ENCODE measurements at regions not wholly inside any gene's neighbourhood (a gene's known extent, or its start where the extent isn't known, plus 50 kb on each side); places are given as distances from the start of the nearest gene placed in this dataset.

DNA sequence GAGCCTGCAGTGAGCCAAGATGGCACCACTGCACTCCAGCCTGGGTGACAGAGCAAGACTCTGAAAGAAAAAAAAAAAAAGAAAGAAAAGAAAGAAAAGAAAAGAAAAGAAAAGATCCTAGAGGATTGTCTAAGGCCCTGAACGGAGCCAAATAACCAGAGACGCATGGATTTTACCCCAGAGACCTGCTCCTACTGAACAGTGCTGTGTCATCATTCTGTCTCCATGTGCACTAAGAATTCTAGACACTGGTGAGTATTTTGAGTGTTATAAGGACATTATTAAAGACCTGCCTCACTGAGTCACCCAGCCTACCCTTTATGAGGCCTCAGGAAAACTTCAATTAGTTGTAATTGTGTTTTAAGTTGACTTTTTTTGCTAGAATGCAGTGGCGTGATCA, 61.9 kb upstream of the RIOK3 start:
- DNase-seq, result no peak

DNA sequence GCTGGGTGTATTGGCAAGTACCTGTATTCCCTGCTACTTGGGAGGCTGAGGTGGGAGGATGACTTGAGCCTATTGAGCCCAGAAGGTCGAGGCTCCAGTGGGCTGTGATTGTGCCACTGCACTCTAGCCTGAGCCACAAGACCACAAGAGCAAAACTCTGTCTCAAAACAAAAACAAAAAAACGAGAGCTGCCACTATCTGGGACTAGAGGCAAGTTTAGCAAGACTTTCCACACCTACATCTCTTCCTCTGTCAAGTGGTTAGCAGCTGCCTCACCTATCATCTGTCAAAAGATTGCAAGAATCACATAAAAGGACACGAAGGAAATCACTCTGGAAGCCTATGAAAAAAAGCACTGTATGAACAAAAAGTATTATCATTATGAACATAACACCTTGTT, 55.2 kb upstream of the RIOK3 start:
- DNase-seq, result peak; percentile 4

DNA sequence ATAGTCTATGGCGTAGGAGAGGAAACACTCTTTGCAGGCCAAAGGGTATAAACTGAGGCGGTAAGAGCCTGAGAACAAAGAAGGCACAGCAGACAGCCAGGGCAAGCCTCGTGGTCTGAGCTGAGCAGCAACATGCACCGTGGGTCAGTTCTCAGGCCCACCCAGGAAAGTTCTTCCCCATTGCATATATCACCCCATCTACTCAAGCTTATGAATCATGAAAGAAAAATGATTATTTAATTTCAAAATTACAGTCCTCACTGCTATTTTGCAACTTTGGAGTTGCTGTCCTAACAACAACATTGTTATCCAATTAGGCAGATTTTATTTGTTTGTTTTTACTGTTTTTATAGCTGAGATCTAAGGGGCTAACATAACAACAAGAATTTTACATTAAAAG, 54.7 kb upstream of the RIOK3 start:
- DNase-seq, result no peak

DNA sequence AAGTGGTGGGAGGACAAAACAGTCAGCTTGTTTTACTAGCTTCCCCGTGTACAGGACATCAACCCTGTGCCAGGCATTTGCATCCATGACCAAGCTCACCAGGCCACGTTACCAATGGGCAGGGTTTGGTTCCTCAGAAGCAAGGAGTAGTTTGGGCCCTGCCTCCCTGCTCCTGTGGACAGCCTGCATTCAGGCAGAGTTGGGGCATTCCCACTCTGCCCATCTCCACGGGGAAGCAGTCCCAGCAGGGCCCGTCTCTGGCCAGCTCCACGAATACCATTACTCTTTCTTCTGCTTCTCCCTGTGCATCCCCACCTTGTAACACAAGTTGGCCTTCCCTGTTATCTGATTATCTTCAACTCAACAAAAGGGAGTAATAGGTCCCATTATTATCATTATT, 54.0 kb upstream of the RIOK3 start:
- no peak for DNase-seq

DNA sequence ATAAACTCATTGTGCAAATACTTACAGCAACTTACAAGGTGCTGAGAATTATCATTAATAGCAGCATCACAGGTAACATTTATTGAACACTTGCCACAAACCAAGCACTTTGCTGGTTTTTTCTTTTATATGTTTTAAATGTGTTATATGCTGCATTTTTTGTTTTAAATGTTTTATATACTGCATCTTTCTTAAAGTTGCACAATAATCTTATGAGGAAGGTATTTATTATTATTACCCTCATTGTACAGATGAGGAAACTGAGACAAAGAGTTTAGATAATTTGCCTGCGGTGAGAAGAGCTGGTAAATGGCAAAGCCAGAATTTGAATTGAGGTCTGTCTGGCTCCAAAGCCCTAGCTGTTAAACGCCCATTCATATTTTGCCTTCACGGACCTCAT, 52.2 kb upstream of the RIOK3 start:
- no peak for DNase-seq

DNA sequence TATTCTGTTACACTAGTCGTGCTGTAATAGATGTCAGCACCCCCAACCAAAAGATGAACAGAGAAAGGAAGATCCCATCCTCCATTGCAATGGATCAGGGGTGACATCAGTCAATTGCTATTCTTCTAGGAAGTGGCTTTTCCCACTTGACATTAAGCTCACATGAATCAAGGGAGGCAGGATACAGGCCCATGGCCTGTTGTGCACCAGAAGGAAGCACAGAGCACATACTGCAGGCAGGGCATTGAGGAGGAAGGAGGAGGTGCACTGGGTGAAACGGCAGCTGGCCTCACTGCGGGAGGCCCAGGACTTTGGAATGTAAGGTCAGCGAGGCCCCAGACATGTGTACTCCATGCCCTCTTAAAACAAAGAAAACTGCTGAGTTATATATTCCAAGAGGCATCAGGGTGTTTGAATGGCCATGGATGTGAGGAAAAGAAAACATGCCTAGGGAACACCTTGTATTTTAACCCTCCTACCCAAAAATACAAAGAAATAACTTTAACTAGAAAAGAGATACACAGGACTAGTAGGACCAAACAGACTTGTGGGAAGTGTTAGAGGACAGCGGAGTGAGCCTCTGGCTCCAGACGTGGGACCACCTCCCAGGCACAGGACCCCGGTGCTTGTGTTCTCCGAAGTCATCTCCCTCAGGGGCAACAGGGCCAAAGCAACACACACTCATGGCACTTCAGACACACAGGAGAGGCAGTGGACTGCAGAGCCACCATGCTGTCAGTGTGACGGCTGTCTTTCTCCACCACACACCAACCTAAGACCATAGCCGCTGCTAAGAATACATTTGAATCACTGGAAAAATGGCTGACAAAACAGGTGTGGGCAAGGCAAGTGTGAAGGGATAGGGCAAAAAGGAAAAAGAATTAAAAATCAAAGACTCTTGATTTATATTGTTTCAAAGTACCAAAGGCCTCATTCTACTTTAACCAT, 51.4 kb upstream of the RIOK3 start:
- DNase-seq, result no peak
